Sigmoid colon (tissue), 6 donors: ENCODE measurements at regions not wholly inside any gene's neighbourhood (a gene's known extent, or its start where the extent isn't known, plus 50 kb on each side); places are given as distances from the start of the nearest gene placed in this dataset.

Experiments
- DNase-seq: peaks from one replicate; pipeline ENCODE4 v3.0.0-alpha.2; 2019
- H3K27ac ChIP-seq, 4 donors: fragments of 200-600 bp; sonication (generic); one replicate each; pipeline ENCODE4 v1.5.1; 2016 to 2019; ENCODE audit warnings: mild to moderate bottlenecking in 1 of 4
- H3K27me3 ChIP-seq, 3 donors: fragments of 200-600 bp; sonication (generic); one replicate each; pipeline ENCODE4 v1.5.1; 2019; ENCODE audit warnings: mild to moderate bottlenecking in 1 of 3
- H3K36me3 ChIP-seq, 4 donors: fragments of 200-600 bp; sonication (generic); one replicate each; pipeline ENCODE4 v1.5.1; 2016 to 2019
- H3K4me1 ChIP-seq, 4 donors: fragments of 200-600 bp; sonication (generic); one replicate each; pipeline ENCODE4 v1.5.1; 2017 to 2019
- H3K4me3 ChIP-seq, 4 donors: fragments of 200-600 bp; sonication (generic); one replicate each; pipeline ENCODE4 v1.5.1; 2017 to 2019; ENCODE audit warnings: mild to moderate bottlenecking in 2 of 4, moderate library complexity in 1 of 4
- H3K9me3 ChIP-seq, 4 donors: fragments of 200-600 bp in 3 of 4; sonication (generic) in 3 of 4; one replicate each; pipeline versions ENCODE4 v1.5.1 to v1.6.1; 2013 to 2019
- EP300 ChIP-seq, 4 donors: sonication (generic); formaldehyde crosslinking; IDR thresholded peaks; one replicate each; pipeline ENCODE4 v1.6.1; 2017; ENCODE audit warnings: antibody characterized with exemption in 4 of 4
- POLR2A ChIP-seq, 2 donors: fragments of 450-650 bp; IDR thresholded peaks; one replicate each; pipeline ENCODE4 v1.6.1; 2016; ENCODE audit warnings: antibody characterized with exemption in 2 of 2, mild to moderate bottlenecking in 2 of 2, moderate library complexity in 2 of 2
- POLR2AphosphoS5 ChIP-seq, 4 donors: sonication (generic); formaldehyde crosslinking; IDR thresholded peaks; one replicate each; pipeline ENCODE4 v1.6.1; 2017; ENCODE audit warnings: antibody characterized with exemption in 4 of 4
- WGBS, 2 donors: extraction: QIAGEN DNeasy Blood & Tissue Kit; methylation state at CpG; one replicate each; pipeline ENCODE4 v1.1.7; 2013; 5-methylcytosine and 5-hydroxymethylcytosine counted together
- intact Hi-C: fragments of 100-400 bp; cut with DNase I; formaldehyde crosslinking; loops from one replicate; pipeline ENCODE4 v1.15.1; 2023
- TF ChIP-seq, protein P1 (sequence below), 4 experiments: fragments of 450-650 bp in 3 of 4; fragments of 200-600 bp in 1 of 4; IDR thresholded peaks; one replicate each; pipeline ENCODE4 v1.5.1; 2016 to 2019; ENCODE audit warnings: antibody characterized with exemption in 4 of 4, mild to moderate bottlenecking in 3 of 4, moderate library complexity in 2 of 4
- donor health status: healthy with polysubstance abuse.
- donor health status: healthy.

DNA sequence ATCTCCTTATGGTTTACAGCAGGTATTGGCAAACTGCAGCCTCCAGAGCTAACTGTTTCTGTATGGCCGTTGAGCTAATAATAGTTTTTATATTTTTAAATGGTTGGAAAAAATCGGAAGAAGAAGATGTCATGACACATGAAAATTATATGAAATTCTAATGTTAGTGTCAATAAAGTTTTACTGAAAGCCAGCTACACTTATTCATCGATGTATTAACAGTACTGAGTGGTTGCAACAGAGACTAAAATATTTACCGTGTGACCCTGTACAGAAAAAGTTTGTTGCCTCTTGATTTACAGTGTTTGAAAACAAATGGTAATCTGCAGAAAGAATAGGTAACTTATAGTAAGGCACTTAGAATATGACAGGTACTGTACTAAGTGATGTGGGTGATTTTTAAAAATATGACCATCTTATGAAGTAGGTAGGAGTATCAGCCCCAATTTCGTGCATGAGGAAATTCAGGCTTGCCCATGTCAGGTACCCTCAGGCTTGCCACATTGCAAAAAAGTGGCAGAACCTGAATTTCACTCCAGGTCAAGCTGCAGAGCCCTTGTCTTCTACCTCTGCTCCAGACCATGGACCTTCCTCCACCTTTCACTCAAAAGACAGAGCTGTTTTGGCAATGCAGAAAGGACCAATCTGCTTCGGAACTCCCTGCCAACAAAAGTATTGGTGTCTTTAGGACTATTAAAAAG is 311.9 kb upstream of the RUNX1 start:
- H3K4me1 ChIP-seq: no peaks in the 10 kb centered on the region
- H3K36me3 ChIP-seq: no peaks in the 10 kb centered on the region
- TF ChIP-seq POLR2AphosphoS5 (IDR thresholded peaks at IDR 0.05) (no peak), POLR2A (IDR thresholded peaks at IDR 0.05) (no peak), EP300 (IDR thresholded peaks at IDR 0.05) (no peak)
- TF ChIP-seq, protein P1, sequence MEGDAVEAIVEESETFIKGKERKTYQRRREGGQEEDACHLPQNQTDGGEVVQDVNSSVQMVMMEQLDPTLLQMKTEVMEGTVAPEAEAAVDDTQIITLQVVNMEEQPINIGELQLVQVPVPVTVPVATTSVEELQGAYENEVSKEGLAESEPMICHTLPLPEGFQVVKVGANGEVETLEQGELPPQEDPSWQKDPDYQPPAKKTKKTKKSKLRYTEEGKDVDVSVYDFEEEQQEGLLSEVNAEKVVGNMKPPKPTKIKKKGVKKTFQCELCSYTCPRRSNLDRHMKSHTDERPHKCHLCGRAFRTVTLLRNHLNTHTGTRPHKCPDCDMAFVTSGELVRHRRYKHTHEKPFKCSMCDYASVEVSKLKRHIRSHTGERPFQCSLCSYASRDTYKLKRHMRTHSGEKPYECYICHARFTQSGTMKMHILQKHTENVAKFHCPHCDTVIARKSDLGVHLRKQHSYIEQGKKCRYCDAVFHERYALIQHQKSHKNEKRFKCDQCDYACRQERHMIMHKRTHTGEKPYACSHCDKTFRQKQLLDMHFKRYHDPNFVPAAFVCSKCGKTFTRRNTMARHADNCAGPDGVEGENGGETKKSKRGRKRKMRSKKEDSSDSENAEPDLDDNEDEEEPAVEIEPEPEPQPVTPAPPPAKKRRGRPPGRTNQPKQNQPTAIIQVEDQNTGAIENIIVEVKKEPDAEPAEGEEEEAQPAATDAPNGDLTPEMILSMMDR (IDR thresholded peaks at IDR 0.05): no peak
- intact Hi-C loops: no loop called here
- H3K27ac ChIP-seq: no peak overlapping the region
- no peaks in the 10 kb centered on the region for H3K27me3 ChIP-seq
- H3K9me3 ChIP-seq: no peaks in the 10 kb centered on the region
- H3K4me3 ChIP-seq: no peak overlapping the region
- no peak for DNase-seq
- 87 to 89% methylated on average over 6 of the region's 6 CpGs for WGBS, 2 donors

DNA sequence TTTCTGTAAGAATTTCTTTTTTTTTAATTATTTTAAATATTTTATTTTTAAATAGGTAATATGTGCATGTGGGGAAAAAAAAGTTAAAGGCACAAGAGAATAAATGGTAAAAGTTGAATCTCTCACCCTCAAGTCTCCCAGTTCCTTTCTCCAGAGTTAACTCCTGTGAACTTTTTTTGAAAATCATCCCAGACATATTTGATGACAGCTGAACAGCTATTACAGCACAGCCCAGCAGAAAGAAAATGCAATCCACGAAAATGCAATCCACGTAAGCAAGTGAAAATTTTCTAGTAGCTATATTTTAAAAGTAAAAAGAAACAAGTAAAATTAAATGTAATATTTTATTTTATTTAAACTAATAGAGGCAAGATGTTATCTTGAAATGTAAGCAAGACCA is 310.0 kb upstream of the RUNX1 start:
- no peaks in the 10 kb centered on the region for H3K36me3 ChIP-seq
- TF ChIP-seq POLR2AphosphoS5 (IDR thresholded peaks at IDR 0.05) (no peak), EP300 (IDR thresholded peaks at IDR 0.05) (no peak), POLR2A (IDR thresholded peaks at IDR 0.05) (no peak)
- TF ChIP-seq, protein P1 (IDR thresholded peaks at IDR 0.05): no peak
- no peaks in the 10 kb centered on the region for H3K9me3 ChIP-seq
- intact Hi-C loops: no loop called here
- H3K4me1 ChIP-seq: no peaks in the 10 kb centered on the region
- no peak for DNase-seq
- no peak overlapping the region for H3K27ac ChIP-seq
- H3K27me3 ChIP-seq: no peaks in the 10 kb centered on the region
- no peak overlapping the region for H3K4me3 ChIP-seq
- 87 to 89% methylated on average over 2 of the region's 2 CpGs for WGBS, 2 donors

DNA sequence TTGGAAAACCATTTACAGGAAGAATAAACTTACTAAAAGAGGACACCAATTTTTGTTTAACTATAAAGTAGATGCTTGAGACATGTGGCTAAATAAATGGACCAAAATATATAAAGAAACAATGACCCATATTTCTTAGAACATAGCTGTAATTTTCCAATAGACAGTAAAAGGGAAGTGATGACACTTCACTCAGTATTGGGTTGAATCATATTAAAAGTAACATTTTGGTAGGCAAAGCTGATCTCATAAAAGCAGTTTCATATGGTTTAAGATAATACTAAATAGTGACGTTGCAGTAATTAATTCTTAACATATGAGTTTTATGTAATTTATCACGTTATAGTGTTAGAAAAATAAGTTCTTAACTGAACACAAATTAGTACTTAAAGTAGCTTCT is 308.9 kb upstream of the RUNX1 start:
- Histone ChIP-seq H3K27ac (no peak overlapping the region), H3K4me3 (no peak overlapping the region), H3K27me3 (no peaks in the 10 kb centered on the region), H3K4me1 (peaks cover 0 to 4% (median 2%) of the 10 kb centered on the region in 4 donors), H3K36me3 (no peaks in the 10 kb centered on the region), H3K9me3 (no peaks in the 10 kb centered on the region)
- no peak for DNase-seq
- WGBS, 2 donors: 75 to 82% methylated on average over 2 of the region's 2 CpGs
- TF ChIP-seq POLR2A (IDR thresholded peaks at IDR 0.05) (no peak), POLR2AphosphoS5 (IDR thresholded peaks at IDR 0.05) (no peak), EP300 (IDR thresholded peaks at IDR 0.05) (no peak)
- TF ChIP-seq, protein P1 (IDR thresholded peaks at IDR 0.05): no peak
- intact Hi-C loops: no loop called here

DNA sequence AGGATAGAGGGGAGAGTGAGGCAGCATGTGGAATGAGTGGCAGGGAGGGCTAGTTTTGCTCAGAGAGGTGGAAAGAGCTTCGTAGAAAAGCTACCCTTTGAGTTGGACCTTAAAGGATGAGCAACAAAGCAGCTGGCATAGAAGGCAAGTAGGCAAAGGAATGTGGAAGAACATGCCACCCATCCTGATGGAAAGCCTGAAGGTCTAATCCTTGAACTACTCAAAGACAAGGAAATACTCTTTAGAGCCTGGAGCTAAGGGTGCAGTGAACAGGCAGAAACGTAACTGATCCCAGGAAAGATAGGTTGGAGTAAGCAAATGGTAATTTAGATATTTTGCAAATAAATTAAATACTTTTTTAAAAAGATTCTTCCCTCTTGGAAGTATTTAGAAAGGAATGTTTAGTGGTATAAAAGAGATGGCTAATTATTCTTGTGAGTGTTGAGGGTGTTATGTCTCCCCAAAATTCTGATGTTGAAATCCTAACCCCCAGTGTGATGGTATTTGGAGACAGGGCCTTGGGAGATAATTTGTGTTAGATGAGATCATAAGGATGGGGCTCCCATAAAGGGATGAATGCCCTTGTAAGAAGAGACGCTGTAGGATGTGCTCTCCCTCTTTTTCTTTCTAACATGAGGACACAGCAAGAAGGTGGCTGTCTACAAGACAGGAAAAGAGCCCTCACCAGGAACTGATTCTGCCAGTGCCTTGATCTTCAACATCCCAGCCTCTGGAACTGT is 308.1 kb upstream of the RUNX1 start:
- Histone ChIP-seq H3K27me3 (no peaks in the 10 kb centered on the region), H3K36me3 (no peaks in the 10 kb centered on the region), H3K4me1 (peaks cover 0 to 11% (median 10%) of the 10 kb centered on the region in 4 donors), H3K4me3 (no peak overlapping the region), H3K27ac (no peak overlapping the region), H3K9me3 (no peaks in the 10 kb centered on the region)
- TF ChIP-seq POLR2AphosphoS5 (IDR thresholded peaks at IDR 0.05) (no peak), EP300 (IDR thresholded peaks at IDR 0.05) (no peak), POLR2A (IDR thresholded peaks at IDR 0.05) (no peak)
- TF ChIP-seq, protein P1 (IDR thresholded peaks at IDR 0.05): no peak
- 89 to 90% methylated on average over 3 of the region's 3 CpGs for WGBS, 2 donors
- intact Hi-C loops: no loop called here
- no peak for DNase-seq
